ENCODE measurements at regions not wholly inside any gene's neighbourhood (a gene's known extent, or its start where the extent isn't known, plus 50 kb on each side); places are given as distances from the start of the nearest gene placed in this dataset.

- Histone ChIP-seq H3K9me2 (replicated peaks; ENCODE audit: insufficient read depth, low read length) (no peaks in the 10 kb centered on the region), H3K36me3 (ENCODE audit: low read length) (no peaks in the 10 kb centered on the region), H2AFZ (ENCODE audit: low read depth, low read length, severe bottlenecking) (no peak overlapping the region), H3K79me2 (ENCODE audit: insufficient read depth, low read length) (no peaks in the 10 kb centered on the region), H4K20me1 (ENCODE audit: low read depth, low read length) (no peaks in the 10 kb centered on the region), H3K27me3 (ENCODE audit: low read length) (no peaks in the 10 kb centered on the region), H3K27ac (ENCODE audit: low read depth, low read length) (no peak overlapping the region), H3K4me2 (ENCODE audit: low read depth, low read length, poor library complexity, severe bottlenecking) (no peak overlapping the region), H3K9me3 (ENCODE audit: insufficient read depth, low read length) (no peaks in the 10 kb centered on the region), H3K9ac (ENCODE audit: low read length) (no peak overlapping the region), H3K4me3 (ENCODE audit: insufficient read depth, low read length, poor library complexity, severe bottlenecking) (no peak overlapping the region), H3F3A (ENCODE audit: insufficient read depth) (no peaks in the 10 kb centered on the region)
- no peak for TF ChIP-seq EZH2phosphoT487 (conservative IDR thresholded peaks at IDR 0.05; ENCODE audit: low read length)
- no peak for TF ChIP-seq CTCF (IDR thresholded peaks at IDR 0.05; ENCODE audit: insufficient read depth, low read length, poor library complexity, severe bottlenecking)
Measured at GRCh38 chr4:15349531-15349935, 78.3 kb upstream of the C1QTNF7 start.

- Histone ChIP-seq H4K20me1 (ENCODE audit: low read depth, low read length) (no peaks in the 10 kb centered on the region), H3K9ac (ENCODE audit: low read length) (no peak overlapping the region), H3F3A (ENCODE audit: insufficient read depth) (no peaks in the 10 kb centered on the region), H3K4me2 (ENCODE audit: low read depth, low read length, poor library complexity, severe bottlenecking) (no peak overlapping the region), H3K36me3 (ENCODE audit: low read length) (no peaks in the 10 kb centered on the region), H3K27ac (ENCODE audit: low read depth, low read length) (no peak overlapping the region), H3K9me3 (ENCODE audit: insufficient read depth, low read length) (no peaks in the 10 kb centered on the region), H3K9me2 (replicated peaks; ENCODE audit: insufficient read depth, low read length) (no peaks in the 10 kb centered on the region), H3K79me2 (ENCODE audit: insufficient read depth, low read length) (no peaks in the 10 kb centered on the region), H2AFZ (ENCODE audit: low read depth, low read length, severe bottlenecking) (no peak overlapping the region), H3K4me3 (ENCODE audit: insufficient read depth, low read length, poor library complexity, severe bottlenecking) (no peak overlapping the region), H3K27me3 (ENCODE audit: low read length) (no peaks in the 10 kb centered on the region)
- no peak for TF ChIP-seq CTCF (IDR thresholded peaks at IDR 0.05; ENCODE audit: insufficient read depth, low read length, poor library complexity, severe bottlenecking)
- no peak for TF ChIP-seq EZH2phosphoT487 (conservative IDR thresholded peaks at IDR 0.05; ENCODE audit: low read length)
Measured at GRCh38 chr4:15349965-15350364, 77.9 kb upstream of the C1QTNF7 start.

- H3K4me3 ChIP-seq (ENCODE audit: insufficient read depth, low read length, poor library complexity, severe bottlenecking), result no peak overlapping the region
- H4K20me1 ChIP-seq (ENCODE audit: low read depth, low read length), result no peaks in the 10 kb centered on the region
- H3K27me3 ChIP-seq (ENCODE audit: low read length), result no peaks in the 10 kb centered on the region
- H3K9me3 ChIP-seq (ENCODE audit: insufficient read depth, low read length), result no peaks in the 10 kb centered on the region
- no peak overlapping the region for H2AFZ ChIP-seq (ENCODE audit: low read depth, low read length, severe bottlenecking)
- TF ChIP-seq CTCF (IDR thresholded peaks at IDR 0.05; ENCODE audit: insufficient read depth, low read length, poor library complexity, severe bottlenecking) (no peak), EZH2phosphoT487 (conservative IDR thresholded peaks at IDR 0.05; ENCODE audit: low read length) (no peak)
- H3K36me3 ChIP-seq (ENCODE audit: low read length), result no peaks in the 10 kb centered on the region
- H3K79me2 ChIP-seq (ENCODE audit: insufficient read depth, low read length), result no peaks in the 10 kb centered on the region
- no peaks in the 10 kb centered on the region for H3F3A ChIP-seq (ENCODE audit: insufficient read depth)
- H3K9ac ChIP-seq (ENCODE audit: low read length), result no peak overlapping the region
- no peaks in the 10 kb centered on the region for H3K9me2 ChIP-seq (replicated peaks; ENCODE audit: insufficient read depth, low read length)
- no peak overlapping the region for H3K4me2 ChIP-seq (ENCODE audit: low read depth, low read length, poor library complexity, severe bottlenecking)
- no peak overlapping the region for H3K27ac ChIP-seq (ENCODE audit: low read depth, low read length)
Measured at GRCh38 chr4:15352524-15352923, 75.3 kb upstream of the C1QTNF7 start.

Data from SU-DHL-6 (cell line).